Pancreas (tissue), 10 donors: ENCODE measurements at regions not wholly inside any gene's neighbourhood (a gene's known extent, or its start where the extent isn't known, plus 50 kb on each side); places are given as distances from the start of the nearest gene placed in this dataset.
A peak's percentile ranks its signal among the peaks of the same experiment; 100 is the strongest.
"Not testable (repeated sequence)": the region's sequence is repeated elsewhere in the genome, so short reads cannot be mapped to it uniquely, and the experiment has no call there.

ENCODE experiments used
- ATAC-seq, 4 donors: fragments of 200-7000 bp; cut with Tn5 transposase; one replicate each; pipeline versions ENCODE4 v1.8.0 to v1.9.1; 2020; ENCODE audit warnings: mild to moderate bottlenecking in 4 of 4, moderate library complexity in 4 of 4
- DNase-seq, 6 donors: peaks; one replicate each; pipeline ENCODE4 v3.0.0-alpha.2; 2020
- FAIRE-seq: peaks from 2 replicates; lab custom pipeline; 2012; peaks lifted over from hg19 to GRCh38; lab: Jason Lieb, UNC
- H3K27ac ChIP-seq, 4 donors: fragments of 200-600 bp; sonication (generic); 1 replicate in 3 of 4; 2 replicates in 1 of 4; pipeline versions ENCODE4 v1.5.0 to v1.8.0; 2020
- H3K27me3 ChIP-seq, 4 donors: fragments of 200-600 bp; one replicate each; pipeline ENCODE4 v1.8.0; 2021
- H3K36me3 ChIP-seq, 3 donors: fragments of 200-600 bp; sonication (generic) in 1 of 3; one replicate each; pipeline versions ENCODE4 v1.5.0 to v1.8.0; 2020 to 2021
- H3K4me1 ChIP-seq, 3 donors: fragments of 200-600 bp; one replicate each; pipeline ENCODE4 v1.8.0; 2021
- H3K4me3 ChIP-seq, 4 donors: fragments of 200-600 bp; sonication (generic) in 2 of 4; one replicate each; pipeline versions ENCODE4 v1.5.0 to v1.8.0; 2020 to 2021
- H3K9me3 ChIP-seq, 4 donors: fragments of 200-600 bp; one replicate each; pipeline ENCODE4 v1.8.0; 2021
- WGBS, 2 donors: extraction: QIAGEN DNeasy Blood & Tissue Kit; methylation state at CpG; one replicate each; pipeline ENCODE4 v1.1.7; 2013; 5-methylcytosine and 5-hydroxymethylcytosine counted together
- intact Hi-C, 3 donors: fragments of 100-400 bp; cut with DNase I; formaldehyde crosslinking; loops; one replicate each; pipeline versions ENCODE4 v1.11.1 to v1.14.2; 2022
- TF ChIP-seq, protein P1 (sequence below), 4 donors: fragments of 200-600 bp; sonication (generic) in 3 of 4; IDR thresholded peaks; one replicate each; pipeline versions ENCODE4 v1.5.0 to v1.8.0; 2021; ENCODE audit warnings: antibody characterized with exemption in 4 of 4
- donor health status: healthy with polysubstance abuse.
- donor health status: DM: no; HTN: no; CAD: no; lungs with moderate emphysema.
- donor health status: DM: no; HTN: no; CAD: no.
- donor health status: control.
- donor health status: control.
- donor health status: Bipolar disorder and iron deficiency.
- donor health status: DM: yes; HTN: yes; CAD: no.
- donor health status: DM: no; HTN: no; CAD: no.
- donor health status: DM: no; HTN: no; CAD: no.
- donor health status: DM: yes; HTN: yes; CAD: no.

DNA sequence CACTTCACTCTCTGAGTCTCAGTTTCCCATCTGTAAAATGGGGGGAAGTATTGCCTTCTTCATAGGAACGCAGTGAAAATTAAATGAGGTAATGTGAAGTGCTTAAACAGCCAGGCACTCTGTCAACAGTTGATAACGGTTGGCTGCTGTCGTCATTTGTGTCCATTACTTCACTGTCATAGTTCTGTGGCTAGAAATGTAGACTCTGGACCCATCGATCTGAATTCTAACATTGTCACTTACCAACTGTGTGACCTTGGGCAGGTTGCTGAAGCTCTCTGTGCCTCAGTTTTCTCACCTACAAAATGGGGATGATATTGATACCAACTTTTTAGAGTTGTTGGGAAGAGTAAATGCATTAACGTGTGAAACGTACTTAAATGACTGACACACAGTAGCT is 152.6 kb downstream of the PTPRU start:
- intact Hi-C loops = no loop called here
- Histone ChIP-seq H3K4me1 (no peaks in the 10 kb centered on the region), H3K9me3 (no peaks in the 10 kb centered on the region), H3K27me3 (no peaks in the 10 kb centered on the region), H3K4me3 (no peak overlapping the region), H3K27ac (no peak overlapping the region), H3K36me3 (no peaks in the 10 kb centered on the region)
- no peak for FAIRE-seq
- ATAC-seq = no peak
- no peak for DNase-seq
- TF ChIP-seq, protein P1, sequence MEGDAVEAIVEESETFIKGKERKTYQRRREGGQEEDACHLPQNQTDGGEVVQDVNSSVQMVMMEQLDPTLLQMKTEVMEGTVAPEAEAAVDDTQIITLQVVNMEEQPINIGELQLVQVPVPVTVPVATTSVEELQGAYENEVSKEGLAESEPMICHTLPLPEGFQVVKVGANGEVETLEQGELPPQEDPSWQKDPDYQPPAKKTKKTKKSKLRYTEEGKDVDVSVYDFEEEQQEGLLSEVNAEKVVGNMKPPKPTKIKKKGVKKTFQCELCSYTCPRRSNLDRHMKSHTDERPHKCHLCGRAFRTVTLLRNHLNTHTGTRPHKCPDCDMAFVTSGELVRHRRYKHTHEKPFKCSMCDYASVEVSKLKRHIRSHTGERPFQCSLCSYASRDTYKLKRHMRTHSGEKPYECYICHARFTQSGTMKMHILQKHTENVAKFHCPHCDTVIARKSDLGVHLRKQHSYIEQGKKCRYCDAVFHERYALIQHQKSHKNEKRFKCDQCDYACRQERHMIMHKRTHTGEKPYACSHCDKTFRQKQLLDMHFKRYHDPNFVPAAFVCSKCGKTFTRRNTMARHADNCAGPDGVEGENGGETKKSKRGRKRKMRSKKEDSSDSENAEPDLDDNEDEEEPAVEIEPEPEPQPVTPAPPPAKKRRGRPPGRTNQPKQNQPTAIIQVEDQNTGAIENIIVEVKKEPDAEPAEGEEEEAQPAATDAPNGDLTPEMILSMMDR (IDR thresholded peaks at IDR 0.05) = no peak
- 62 to 68% methylated on average over 6 of the region's 6 CpGs for WGBS, 2 donors

DNA sequence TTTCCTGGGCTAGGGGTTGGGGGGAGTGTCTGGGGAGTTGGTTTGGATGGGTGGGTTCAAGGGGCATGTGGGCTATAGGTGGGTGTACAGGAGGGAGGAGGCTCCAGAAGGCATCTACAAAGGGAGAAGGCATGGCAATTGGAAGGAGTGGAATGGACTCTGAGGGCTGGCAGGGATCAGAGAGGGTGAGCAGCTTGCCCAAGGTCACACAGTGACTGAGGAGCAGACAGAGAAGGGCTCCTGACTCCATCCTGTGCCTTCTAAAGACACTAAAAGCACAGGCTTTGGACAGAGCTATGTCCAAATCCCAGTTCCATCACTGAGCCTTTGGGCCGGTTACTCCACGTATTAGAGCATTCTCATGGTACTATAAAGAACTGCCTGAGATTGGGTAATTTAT is 151.8 kb downstream of the PTPRU start:
- Histone ChIP-seq H3K4me1 (no peaks in the 10 kb centered on the region), H3K27me3 (no peaks in the 10 kb centered on the region), H3K27ac (no peak overlapping the region), H3K4me3 (no peak overlapping the region), H3K9me3 (no peaks in the 10 kb centered on the region), H3K36me3 (no peaks in the 10 kb centered on the region)
- no peak for ATAC-seq
- no peak for FAIRE-seq
- TF ChIP-seq, protein P1 (IDR thresholded peaks at IDR 0.05) = no peak
- WGBS, 2 donors = 84 to 87% methylated on average over 2 of the region's 2 CpGs
- no peak for DNase-seq
- intact Hi-C loops = no loop called here

DNA sequence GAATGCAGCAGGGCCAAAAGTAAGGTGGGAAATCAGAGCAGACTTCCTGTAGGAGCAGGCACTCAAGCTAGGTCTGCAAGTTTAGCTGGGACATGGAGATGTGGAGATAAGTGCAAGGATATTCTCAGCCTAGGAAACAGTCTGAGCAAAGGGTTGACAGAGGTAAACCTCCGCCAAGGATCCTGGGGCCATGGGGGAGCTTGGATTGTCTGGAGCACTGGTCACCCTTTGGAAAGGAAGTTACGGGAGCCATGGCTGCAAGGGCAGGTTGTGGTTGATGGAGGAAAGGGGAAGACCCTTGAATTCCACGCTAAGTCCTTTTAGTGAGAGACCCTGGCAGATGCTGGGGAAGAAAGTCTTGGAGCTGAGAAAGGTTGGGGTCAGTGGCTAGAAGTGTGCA is 150.9 kb downstream of the PTPRU start:
- Histone ChIP-seq H3K4me3 (no peak overlapping the region), H3K27ac (no peak overlapping the region), H3K27me3 (no peaks in the 10 kb centered on the region), H3K36me3 (no peaks in the 10 kb centered on the region), H3K9me3 (no peaks in the 10 kb centered on the region), H3K4me1 (no peaks in the 10 kb centered on the region)
- intact Hi-C loops = no loop called here
- DNase-seq (no peak), FAIRE-seq (no peak), ATAC-seq (no peak)
- TF ChIP-seq, protein P1 (IDR thresholded peaks at IDR 0.05) = no peak
- WGBS, 2 donors = 83 to 85% methylated on average over 3 of the region's 3 CpGs

GRCh38 chr1:29386453-29386852 is 150.1 kb downstream of the PTPRU start:
- H3K27ac ChIP-seq, FAIRE-seq, H3K4me3 ChIP-seq, H3K4me1 ChIP-seq, ATAC-seq, H3K27me3 ChIP-seq, H3K36me3 ChIP-seq, H3K9me3 ChIP-seq, intact Hi-C loops, DNase-seq: not testable (repeated sequence)
- WGBS, 2 donors = 98 to 100% methylated on average over 1 of the region's 1 CpG

DNA sequence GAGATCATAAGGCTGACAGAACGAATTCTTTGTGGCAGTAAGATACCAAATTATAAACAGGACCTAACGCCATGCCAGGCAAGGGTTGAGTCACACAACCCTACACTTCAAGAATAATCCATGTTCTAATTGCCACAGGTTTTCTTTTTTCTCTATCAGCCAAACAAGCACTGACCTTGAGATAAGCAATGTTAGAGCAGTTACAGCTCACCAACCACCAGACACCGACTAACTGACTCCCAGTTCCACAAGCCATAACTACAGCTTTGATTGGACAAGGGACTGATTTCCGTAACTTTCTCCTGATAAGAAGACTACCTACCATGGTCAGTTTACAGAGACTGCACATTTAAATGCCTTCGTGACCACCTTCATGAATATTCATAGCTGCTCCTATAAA is 149.6 kb downstream of the PTPRU start:
- Histone ChIP-seq H3K9me3 (no peaks in the 10 kb centered on the region), H3K27me3 (no peaks in the 10 kb centered on the region), H3K27ac (no peak overlapping the region), H3K36me3 (no peaks in the 10 kb centered on the region), H3K4me3 (no peak overlapping the region), H3K4me1 (no peaks in the 10 kb centered on the region)
- no peak for FAIRE-seq
- intact Hi-C loops = no loop called here
- WGBS, 2 donors = 26 to 28% methylated on average over 5 of the region's 5 CpGs
- peak; percentile 40 to 69 (median 66) for ATAC-seq
- TF ChIP-seq, protein P1 (IDR thresholded peaks at IDR 0.05) = no peak
- no peak for DNase-seq
